B cell (primary cell): ENCODE measurements at regions not wholly inside any gene's neighbourhood (a gene's known extent, or its start where the extent isn't known, plus 50 kb on each side); places are given as distances from the start of the nearest gene placed in this dataset.

Experiments
- ATAC-seq: fragments of 200-7000 bp; cut with Tn5 transposase; one replicate; pipeline ENCODE4 v1.10.0; 2021; ENCODE audit warnings: low read depth, mild to moderate bottlenecking, moderate number of reproducible peaks, moderate library complexity
- CTCF ChIA-PET: fragments of 350-600 bp; sonication (Branson Sonifier 250); formaldehyde crosslinking; loops from one replicate; lab custom pipeline; 2021; ENCODE audit warnings: antibody characterized with exemption, inconsistent platforms; lab: Charles Lee
- POLR2A ChIA-PET: fragments of 350-600 bp; sonication (Branson Sonifier 250); formaldehyde crosslinking; loops from one replicate; lab custom pipeline; 2021; ENCODE audit warnings: antibody characterized with exemption; lab: Charles Lee
- DNase-seq: peaks from one replicate; pipeline ENCODE4 v3.0.0; 2013
- H2AFZ ChIP-seq: 2 replicates; pipeline ENCODE4 v1.6.1; 2012; ENCODE audit warnings: mild to moderate bottlenecking, low read depth, low read length; ENCODE audit not compliant: insufficient read depth, poor library complexity, severe bottlenecking
- H3K27ac ChIP-seq, 2 donors: 1 replicate in 1 of 2; 2 replicates in 1 of 2; pipeline ENCODE4 v1.5.1; 2012 to 2013; ENCODE audit warnings: low read length in 2 of 2, mild to moderate bottlenecking in 2 of 2, moderate library complexity in 1 of 2
- H3K27me3 ChIP-seq, 4 experiments: fragments of 200-600 bp in 1 of 4; sonication (generic) in 1 of 4; replicated peaks in 1 of 4; 1 replicate in 2 of 4; 2 replicates in 2 of 4; pipeline versions ENCODE4 v1.6.1 to v1.7.0; 2013 to 2016; ENCODE audit warnings: low read length in 3 of 4, mild to moderate bottlenecking in 2 of 4, mixed read lengths in 1 of 4, moderate library complexity in 1 of 4; ENCODE audit not compliant: insufficient read depth in 4 of 4, control insufficient read depth in 3 of 4; ENCODE audit errors: control extremely low read depth in 1 of 4
- H3K36me3 ChIP-seq, 2 experiments: replicated peaks in 1 of 2; 1 replicate in 1 of 2; 2 replicates in 1 of 2; pipeline versions ENCODE4 v1.6.1 to v1.7.1; 2013; ENCODE audit warnings: low read length in 1 of 2; ENCODE audit not compliant: insufficient read depth in 2 of 2, control insufficient read depth in 1 of 2; ENCODE audit errors: control extremely low read depth in 1 of 2, extremely low read depth in 1 of 2
- H3K4me1 ChIP-seq, 2 donors: fragments of 200-600 bp in 1 of 2; sonication (generic) in 1 of 2; 1 replicate in 1 of 2; 2 replicates in 1 of 2; pipeline versions ENCODE4 v1.5.1 to v1.6.1; 2013 to 2017; ENCODE audit warnings: low read length in 2 of 2; ENCODE audit not compliant: control insufficient read depth in 2 of 2, insufficient read depth in 2 of 2
- H3K4me2 ChIP-seq: replicated peaks from 2 replicates; pipeline ENCODE3; 2012; ENCODE audit warnings: mild to moderate bottlenecking, low read depth, low read length; ENCODE audit not compliant: poor library complexity, severe bottlenecking
- H3K4me3 ChIP-seq, 5 experiments: fragments of 200-600 bp in 1 of 5; sonication (generic) in 1 of 5; 1 replicate in 3 of 5; 2 replicates in 2 of 5; pipeline versions ENCODE4 v1.5.1 to v1.7.0; 2011 to 2016; ENCODE audit warnings: low read length in 4 of 5, mild to moderate bottlenecking in 4 of 5, low read depth in 2 of 5, control low read depth in 1 of 5, moderate library complexity in 1 of 5; ENCODE audit not compliant: insufficient read depth in 1 of 5; ENCODE audit errors: control extremely low read depth in 1 of 5, extremely low read depth in 1 of 5
- H3K79me2 ChIP-seq: fragments of 200-600 bp; sonication (generic); one replicate; pipeline ENCODE4 v1.6.0; 2016; ENCODE audit warnings: low read length; ENCODE audit not compliant: control insufficient read depth, insufficient read depth
- H3K9ac ChIP-seq: fragments of 200-600 bp; sonication (generic); 2 replicates; pipeline ENCODE4 v1.6.1; 2017; ENCODE audit warnings: mild to moderate bottlenecking, low read length, moderate library complexity
- H3K9me3 ChIP-seq, 3 donors: one replicate each; pipeline versions ENCODE4 v1.6.1 to v1.7.1; 2013; ENCODE audit warnings: low read length in 2 of 3; ENCODE audit not compliant: control insufficient read depth in 2 of 3, insufficient read depth in 1 of 3; ENCODE audit errors: control extremely low read depth in 1 of 3
- H4K20me1 ChIP-seq: 2 replicates; pipeline ENCODE4 v1.6.0; 2012; ENCODE audit warnings: mild to moderate bottlenecking, low read length; ENCODE audit not compliant: insufficient read depth, control insufficient read depth, poor library complexity, severe bottlenecking
- H3K27ac Mint-ChIP-seq: one replicate; pipeline ENCODE4 v1.8.0; 2021; ENCODE audit warnings: mixed read lengths
- H3K27me3 Mint-ChIP-seq: one replicate; pipeline ENCODE4 v1.8.0; 2021; ENCODE audit warnings: mixed read lengths
- H3K4me1 Mint-ChIP-seq: one replicate; pipeline ENCODE4 v1.8.0; 2021; ENCODE audit warnings: mixed read lengths
- H3K4me3 Mint-ChIP-seq: one replicate; pipeline ENCODE4 v1.8.0; 2021; ENCODE audit warnings: mixed read lengths
- H3K9me3 Mint-ChIP-seq: one replicate; pipeline ENCODE4 v1.8.0; 2022; ENCODE audit warnings: mixed read lengths; ENCODE audit not compliant: insufficient read depth
- CTCF ChIP-seq: fragments of 200-600 bp; IDR thresholded peaks from one replicate; pipeline ENCODE4 v1.8.0; 2022; ENCODE audit warnings: antibody characterized with exemption, mild to moderate bottlenecking
- EZH2 ChIP-seq: IDR thresholded peaks from 2 replicates; pipeline ENCODE4 v1.6.1; 2012; ENCODE audit warnings: borderline replicate concordance, low read depth, mild to moderate bottlenecking, moderate library complexity, low read length; ENCODE audit not compliant: insufficient read depth, poor library complexity, severe bottlenecking
- WGBS: methylation state at CpG from one replicate; pipeline ENCODE4 v1.1.5; 2013; ENCODE audit warnings: missing lambda C conversion rate; ENCODE audit not compliant: insufficient coverage; 5-methylcytosine and 5-hydroxymethylcytosine counted together
- intact Hi-C: fragments of 100-400 bp; cut with micrococcal nuclease; formaldehyde crosslinking; loops from one replicate; pipeline ENCODE4 v1.10.0; 2022

DNA sequence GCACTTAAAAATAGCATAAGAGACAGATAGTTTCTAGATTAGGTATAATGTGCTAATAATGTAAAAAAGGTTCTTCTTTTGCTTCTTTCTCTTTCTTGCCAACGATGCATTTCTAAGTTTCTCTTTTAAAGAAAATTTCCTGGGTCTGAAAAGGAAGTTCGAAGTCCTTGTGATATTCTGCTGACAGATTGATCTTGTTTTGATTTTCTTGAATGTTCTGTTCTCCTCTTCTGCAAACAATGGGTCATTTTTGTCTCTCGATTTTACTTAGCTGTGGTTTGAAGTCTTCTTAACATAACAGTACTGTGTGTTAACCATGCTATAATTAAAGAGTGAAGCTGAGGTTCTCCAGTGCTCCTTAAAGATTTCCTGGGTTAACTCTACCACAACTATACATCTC lies 61.1 kb upstream of the ACYP2 start:
- peak overlapping the region; percentile 52 for H3K9ac ChIP-seq
- peaks cover 25% of the 10 kb centered on the region for H3K4me1 Mint-ChIP-seq
- peaks cover 12 to 23% of the 10 kb centered on the region in 2 donors for H3K4me1 ChIP-seq
- ChIA-PET CTCF (interaction anchor here (1.5 kb wide), 1 partner anchor 48 kb away, joined by 4 read pairs; no protein-coding TSS in a partner anchor), POLR2A (no interaction called here)
- intact Hi-C loops: loop anchor here (10.0 kb wide), 1 partner anchor 51 kb away; no protein-coding TSS in a partner anchor
- peak overlapping the region; percentile 64 to 84 for H3K27ac ChIP-seq
- ATAC-seq (no peak), DNase-seq (peak; percentile 7)
- no peak for TF ChIP-seq EZH2
- no peak for TF ChIP-seq CTCF
- H3K9me3 ChIP-seq: peaks cover 3 to 17% (median 12%) of the 10 kb centered on the region in 3 donors
- peak overlapping the region in 1 of 5 experiments; percentile 23 for H3K4me3 ChIP-seq
- H4K20me1 ChIP-seq: no peaks in the 10 kb centered on the region
- peaks cover 3% of the 10 kb centered on the region for H3K9me3 Mint-ChIP-seq
- peaks cover 2 to 7% of the 10 kb centered on the region in 2 experiments for H3K36me3 ChIP-seq
- no CpG with 5 or more reads among the region's 3 CpGs for WGBS
- H3K27me3 ChIP-seq: no peaks in the 10 kb centered on the region
- no peaks in the 10 kb centered on the region for H3K27me3 Mint-ChIP-seq
- peak overlapping the region; percentile 59 for H3K4me3 Mint-ChIP-seq
- H2AFZ ChIP-seq: peak overlapping the region; percentile 67
- peak overlapping the region; percentile 54 for H3K4me2 ChIP-seq
- H3K79me2 ChIP-seq: no peaks in the 10 kb centered on the region
- H3K27ac Mint-ChIP-seq: peak overlapping the region; percentile 84

GRCh38 chr2:54053830-54054229 lies 61.6 kb upstream of the ACYP2 start:
- no peaks in the 10 kb centered on the region for H4K20me1 ChIP-seq
- intact Hi-C loops: loop anchor here (10.0 kb wide), 1 partner anchor 51 kb away; no protein-coding TSS in a partner anchor
- H3K9ac ChIP-seq: peak overlapping the region; percentile 52
- H3K79me2 ChIP-seq: no peaks in the 10 kb centered on the region
- no peak for TF ChIP-seq CTCF
- no peak for TF ChIP-seq EZH2
- H3K9me3 Mint-ChIP-seq: peaks cover 3% of the 10 kb centered on the region
- H3K4me3 ChIP-seq: peak overlapping the region in 1 of 5 experiments; percentile 23
- H3K27ac Mint-ChIP-seq: peak overlapping the region; percentile 84
- peak overlapping the region; percentile 59 for H3K4me3 Mint-ChIP-seq
- H3K9me3 ChIP-seq: peaks cover 3 to 17% (median 12%) of the 10 kb centered on the region in 3 donors
- ChIA-PET POLR2A (no interaction called here), CTCF (interaction anchor here (1.5 to 1.7 kb wide), 2 partner anchors 48 to 53 kb away, joined by 4 to 6 read pairs; no protein-coding TSS in a partner anchor)
- peak overlapping the region; percentile 67 for H2AFZ ChIP-seq
- peak overlapping the region; percentile 54 for H3K4me2 ChIP-seq
- no peaks in the 10 kb centered on the region for H3K27me3 Mint-ChIP-seq
- H3K4me1 ChIP-seq: peaks cover 16 to 23% of the 10 kb centered on the region in 2 donors
- peak overlapping the region; percentile 64 to 84 for H3K27ac ChIP-seq
- H3K36me3 ChIP-seq: peaks cover 2 to 7% of the 10 kb centered on the region in 2 experiments
- no peaks in the 10 kb centered on the region for H3K27me3 ChIP-seq
- DNase-seq (no peak), ATAC-seq (no peak)
- WGBS: no CpG with 5 or more reads among the region's 2 CpGs
- H3K4me1 Mint-ChIP-seq: peaks cover 28% of the 10 kb centered on the region
